AG09309 (cell line): ENCODE measurements at regions not wholly inside any gene's neighbourhood (a gene's known extent, or its start where the extent isn't known, plus 50 kb on each side); places are given as distances from the start of the nearest gene placed in this dataset.
"Not testable (repeated sequence)": the region's sequence is repeated elsewhere in the genome, so short reads cannot be mapped to it uniquely, and the experiment has no call there.

Experiments
- DNase-seq: peaks from one replicate; pipeline ENCODE4 v3.0.0-alpha.2; 2010; ENCODE audit warnings: low read depth
- H3K4me3 ChIP-seq: 2 replicates; pipeline ENCODE4 v1.5.1; 2011; ENCODE audit warnings: mild to moderate bottlenecking, low read depth, low read length, moderate library complexity; ENCODE audit not compliant: control insufficient read depth
- CTCF ChIP-seq: IDR thresholded peaks from 2 replicates; pipeline ENCODE4 v1.5.1; 2011; ENCODE audit warnings: mild to moderate bottlenecking, low read depth, low read length, inconsistent platforms; ENCODE audit not compliant: insufficient read depth, control insufficient read depth; ENCODE audit errors: missing control alignments

- no peak for DNase-seq
- TF ChIP-seq CTCF: no peak
Observed at GRCh38 chr3:6039971-6040370, 820.9 kb upstream of the GRM7 start.

GRCh38 chr3:6041894-6042293 is 819.0 kb upstream of the GRM7 start:
- TF ChIP-seq CTCF: no peak
- no peak overlapping the region for H3K4me3 ChIP-seq
- no peak for DNase-seq

More at GRCh38 chr3:6039971-6040370, 820.9 kb upstream of the GRM7 start:
- H3K4me3 ChIP-seq: no peak overlapping the region

- no peak for TF ChIP-seq CTCF
- H3K4me3 ChIP-seq: no peak overlapping the region
Observed at GRCh38 chr3:6047016-6047415, 813.9 kb upstream of the GRM7 start.

GRCh38 chr3:6060251-6060650 is 800.7 kb upstream of the GRM7 start:
- no peak for TF ChIP-seq CTCF
- no peak for DNase-seq
- no peak overlapping the region for H3K4me3 ChIP-seq

More at GRCh38 chr3:6047016-6047415, 813.9 kb upstream of the GRM7 start:
- DNase-seq: no peak

- no peak for TF ChIP-seq CTCF
- no peak for DNase-seq
- H3K4me3 ChIP-seq: no peak overlapping the region
Observed at GRCh38 chr3:6062261-6063187, 798.4 kb upstream of the GRM7 start.

GRCh38 chr3:6066397-6066796 is 794.5 kb upstream of the GRM7 start:
- TF ChIP-seq CTCF: no peak
- no peak for DNase-seq
- H3K4me3 ChIP-seq: no peak overlapping the region

- H3K4me3 ChIP-seq, DNase-seq: not testable (repeated sequence)
Observed at GRCh38 chr3:6066868-6067578, 793.9 kb upstream of the GRM7 start.
